MCF 10A (cell line): ENCODE measurements at regions not wholly inside any gene's neighbourhood (a gene's known extent, or its start where the extent isn't known, plus 50 kb on each side); places are given as distances from the start of the nearest gene placed in this dataset.

Source experiments
- BruUV-seq: library from RNA; stranded (reverse); fragments of 400-500 nt; replicated peaks from 2 replicates; lab custom pipeline; 2021; lab: Mats Ljungman, UMichigan
- CTCF ChIA-PET: fragments of 300-600 bp; sonication (Branson Sonifier 250); formaldehyde crosslinking; extraction: SDS; loops from one replicate; lab custom pipeline; 2021; ENCODE audit warnings: antibody characterized with exemption, inconsistent platforms; lab: Yijun Ruan, JAX
- POLR2A ChIA-PET: fragments of 300-600, 350-650 bp; sonication (Branson Sonifier 250); formaldehyde crosslinking; extraction: SDS; loops from one replicate; lab custom pipeline; 2020; ENCODE audit warnings: antibody characterized with exemption, inconsistent platforms; lab: Yijun Ruan, JAX
- DNase-seq: peaks from one replicate; pipeline ENCODE4 v3.0.0-alpha.2; 2018; ENCODE audit not compliant: unreplicated experiment
- H3K27ac Mint-ChIP-seq: one replicate; pipeline ENCODE4 v1.8.0; 2022; ENCODE audit warnings: mild to moderate bottlenecking, low read depth, mixed read lengths; ENCODE audit not compliant: unreplicated experiment
- H3K27me3 Mint-ChIP-seq: one replicate; pipeline ENCODE4 v1.8.0; 2022; ENCODE audit warnings: mixed read lengths; ENCODE audit not compliant: insufficient read depth, unreplicated experiment
- H3K36me3 Mint-ChIP-seq: one replicate; pipeline ENCODE4 v1.8.0; 2022; ENCODE audit warnings: mild to moderate bottlenecking, moderate library complexity, mixed read lengths; ENCODE audit not compliant: insufficient read depth, unreplicated experiment
- H3K4me1 Mint-ChIP-seq: one replicate; pipeline ENCODE4 v1.8.0; 2022; ENCODE audit warnings: mixed read lengths; ENCODE audit not compliant: insufficient read depth, unreplicated experiment
- H3K4me3 Mint-ChIP-seq: one replicate; pipeline ENCODE4 v1.8.0; 2022; ENCODE audit warnings: mild to moderate bottlenecking, moderate library complexity, mixed read lengths; ENCODE audit not compliant: unreplicated experiment
- H3K9me3 Mint-ChIP-seq: one replicate; pipeline ENCODE4 v1.8.0; 2022; ENCODE audit warnings: mixed read lengths; ENCODE audit not compliant: unreplicated experiment
- CTCF ChIP-seq: fragments of 200-600 bp; IDR thresholded peaks from one replicate; pipeline ENCODE4 v1.8.0; 2022; ENCODE audit warnings: antibody characterized with exemption, mild to moderate bottlenecking; ENCODE audit not compliant: unreplicated experiment
- intact Hi-C: fragments of 100-400 bp; cut with micrococcal nuclease; formaldehyde crosslinking; loops from 2 replicates; pipeline ENCODE4 v1.14.1; 2022

GRCh38 chr4:184898793-184899192 is 73.0 kb upstream of the ACSL1 start:
- Mint-ChIP-seq H3K27ac (peak overlapping the region; percentile 82), H3K9me3 (no peaks in the 10 kb centered on the region), H3K27me3 (no peaks in the 10 kb centered on the region), H3K4me3 (peak overlapping the region; percentile 54), H3K36me3 (no peaks in the 10 kb centered on the region), H3K4me1 (peaks cover 45% of the 10 kb centered on the region)
- POLR2A ChIA-PET, result interaction anchor here (0.6 to 5.1 kb wide), 11 partner anchors 13 to 1365 kb away, joined by 3 to 36 read pairs (median 3); partner anchors contain the start of gene CENPU
- CTCF ChIA-PET, result interaction anchor here (0.6 to 1.6 kb wide), 3 partner anchors 54 to 1298 kb away, joined by 4 to 5 read pairs (median 4); no protein-coding TSS in a partner anchor
- BruUV-seq, result no TSS peak
- no peak for TF ChIP-seq CTCF
- DNase-seq, result peak; percentile 81
- intact Hi-C loops, result loop anchor here (2.0 kb wide), 1 partner anchor 86 kb away; no protein-coding TSS in a partner anchor

- Mint-ChIP-seq H3K9me3 (no peaks in the 10 kb centered on the region), H3K27ac (peak overlapping the region; percentile 82), H3K4me3 (peak overlapping the region; percentile 12), H3K27me3 (no peaks in the 10 kb centered on the region), H3K36me3 (no peaks in the 10 kb centered on the region), H3K4me1 (peaks cover 39% of the 10 kb centered on the region)
- ChIA-PET CTCF (interaction anchor here (0.6 to 1.6 kb wide), 7 partner anchors 54 to 1297 kb away, joined by 3 to 5 read pairs (median 3); no protein-coding TSS in a partner anchor), POLR2A (interaction anchor here (0.6 to 5.1 kb wide), 14 partner anchors 9 to 1528 kb away, joined by 3 to 36 read pairs (median 3); partner anchors contain the start of gene CENPU)
- no TSS peak for BruUV-seq
- peak; percentile 87 for DNase-seq
- TF ChIP-seq CTCF, result no peak
- intact Hi-C loops, result loop anchor here (2.0 kb wide), 1 partner anchor 87 kb away; no protein-coding TSS in a partner anchor
Measured at GRCh38 chr4:184899261-184900134, 73.7 kb upstream of the ACSL1 start.

DNA sequence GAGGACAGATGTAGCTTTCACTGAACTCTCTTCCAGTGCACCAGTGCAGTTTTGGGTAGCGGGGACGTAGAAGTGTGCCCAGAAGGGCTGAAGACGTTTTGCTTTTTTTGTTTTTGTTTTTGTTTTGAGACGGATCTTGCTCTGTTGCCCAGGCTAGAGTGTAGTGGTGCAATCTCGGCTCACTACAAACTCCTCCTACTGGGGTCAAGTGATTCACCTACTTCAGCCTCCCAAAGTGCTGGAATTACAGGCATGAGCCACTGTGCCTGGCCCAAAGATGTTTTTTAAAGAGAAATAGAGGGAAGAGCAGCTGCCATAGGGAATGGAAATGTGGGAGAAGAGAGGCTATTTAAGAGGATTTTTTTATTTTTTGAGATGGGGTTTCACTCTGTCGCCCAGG is 74.4 kb upstream of the ACSL1 start:
- intact Hi-C loops, result no loop called here
- peak overlapping the region; percentile 82 for H3K27ac Mint-ChIP-seq
- H3K27me3 Mint-ChIP-seq, result no peaks in the 10 kb centered on the region
- TF ChIP-seq CTCF, result no peak
- no peaks in the 10 kb centered on the region for H3K9me3 Mint-ChIP-seq
- peaks cover 39% of the 10 kb centered on the region for H3K4me1 Mint-ChIP-seq
- BruUV-seq, result no TSS peak
- H3K4me3 Mint-ChIP-seq, result no peak overlapping the region
- CTCF ChIA-PET, result interaction anchor here (0.7 to 1.6 kb wide), 3 partner anchors 63 to 196 kb away, joined by 3 to 5 read pairs (median 3); no protein-coding TSS in a partner anchor
- H3K36me3 Mint-ChIP-seq, result no peaks in the 10 kb centered on the region
- POLR2A ChIA-PET, result interaction anchor here (0.9 to 5.1 kb wide), 4 partner anchors 10 to 86 kb away, joined by 3 to 36 read pairs (median 18); no protein-coding TSS in a partner anchor
- no peak for DNase-seq

- BruUV-seq, result no TSS peak
Measured at GRCh38 chr4:184902550-184902949, 76.8 kb upstream of the ACSL1 start.

More at GRCh38 chr4:184902550-184902949, 76.8 kb upstream of the ACSL1 start:
- intact Hi-C loops, result no loop called here
- H3K27ac Mint-ChIP-seq, result no peak overlapping the region
- H3K4me1 Mint-ChIP-seq, result peaks cover 39% of the 10 kb centered on the region
- ChIA-PET POLR2A (no interaction called here), CTCF (interaction anchor here (1.0 kb wide), 1 partner anchor 9 kb away, joined by 3 read pairs; no protein-coding TSS in a partner anchor)
- no peak for DNase-seq
- no peak overlapping the region for H3K4me3 Mint-ChIP-seq
- H3K9me3 Mint-ChIP-seq, result no peaks in the 10 kb centered on the region
- no peaks in the 10 kb centered on the region for H3K36me3 Mint-ChIP-seq
- no peak for TF ChIP-seq CTCF
- no peaks in the 10 kb centered on the region for H3K27me3 Mint-ChIP-seq
